Fibroblast of villous mesenchyme (primary cell): ENCODE measurements at regions not wholly inside any gene's neighbourhood (a gene's known extent, or its start where the extent isn't known, plus 50 kb on each side); places are given as distances from the start of the nearest gene placed in this dataset.

Experiments used
- DNase-seq: peaks from one replicate; pipeline ENCODE4 v3.0.0-alpha.2; 2010; ENCODE audit warnings: low read depth
- H3K4me3 ChIP-seq: 2 replicates; pipeline ENCODE4 v1.5.1; 2011; ENCODE audit warnings: low read depth, mild to moderate bottlenecking, low read length
- TF ChIP-seq, protein P1 (sequence below): IDR thresholded peaks from 2 replicates; pipeline ENCODE4 v1.5.1; 2012; ENCODE audit warnings: low read depth, mild to moderate bottlenecking, low read length; ENCODE audit not compliant: insufficient read depth

DNA sequence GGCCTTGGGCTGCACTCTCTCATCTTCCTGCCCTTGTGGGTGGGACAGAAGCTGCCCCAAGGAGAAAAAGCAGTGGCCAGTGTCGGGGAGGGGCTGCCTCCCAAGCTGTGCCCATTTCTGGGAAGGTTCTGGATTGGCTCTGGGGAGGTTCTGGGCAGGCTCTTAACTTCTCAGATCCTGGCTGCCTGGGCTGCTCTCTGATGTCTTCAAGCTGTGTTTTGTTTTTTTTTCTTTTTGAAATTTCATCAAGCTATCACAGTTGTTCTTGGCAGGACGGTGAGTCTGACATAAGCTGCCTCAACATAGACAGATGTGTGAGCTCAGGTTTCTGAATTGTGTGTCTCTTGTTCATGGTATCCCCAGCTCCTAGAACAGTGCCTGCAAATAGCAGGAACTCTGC, 1032.0 kb downstream of the BRD1 start:
- TF ChIP-seq, protein P1, sequence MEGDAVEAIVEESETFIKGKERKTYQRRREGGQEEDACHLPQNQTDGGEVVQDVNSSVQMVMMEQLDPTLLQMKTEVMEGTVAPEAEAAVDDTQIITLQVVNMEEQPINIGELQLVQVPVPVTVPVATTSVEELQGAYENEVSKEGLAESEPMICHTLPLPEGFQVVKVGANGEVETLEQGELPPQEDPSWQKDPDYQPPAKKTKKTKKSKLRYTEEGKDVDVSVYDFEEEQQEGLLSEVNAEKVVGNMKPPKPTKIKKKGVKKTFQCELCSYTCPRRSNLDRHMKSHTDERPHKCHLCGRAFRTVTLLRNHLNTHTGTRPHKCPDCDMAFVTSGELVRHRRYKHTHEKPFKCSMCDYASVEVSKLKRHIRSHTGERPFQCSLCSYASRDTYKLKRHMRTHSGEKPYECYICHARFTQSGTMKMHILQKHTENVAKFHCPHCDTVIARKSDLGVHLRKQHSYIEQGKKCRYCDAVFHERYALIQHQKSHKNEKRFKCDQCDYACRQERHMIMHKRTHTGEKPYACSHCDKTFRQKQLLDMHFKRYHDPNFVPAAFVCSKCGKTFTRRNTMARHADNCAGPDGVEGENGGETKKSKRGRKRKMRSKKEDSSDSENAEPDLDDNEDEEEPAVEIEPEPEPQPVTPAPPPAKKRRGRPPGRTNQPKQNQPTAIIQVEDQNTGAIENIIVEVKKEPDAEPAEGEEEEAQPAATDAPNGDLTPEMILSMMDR, result no peak
- no peak overlapping the region for H3K4me3 ChIP-seq
- no peak for DNase-seq

DNA sequence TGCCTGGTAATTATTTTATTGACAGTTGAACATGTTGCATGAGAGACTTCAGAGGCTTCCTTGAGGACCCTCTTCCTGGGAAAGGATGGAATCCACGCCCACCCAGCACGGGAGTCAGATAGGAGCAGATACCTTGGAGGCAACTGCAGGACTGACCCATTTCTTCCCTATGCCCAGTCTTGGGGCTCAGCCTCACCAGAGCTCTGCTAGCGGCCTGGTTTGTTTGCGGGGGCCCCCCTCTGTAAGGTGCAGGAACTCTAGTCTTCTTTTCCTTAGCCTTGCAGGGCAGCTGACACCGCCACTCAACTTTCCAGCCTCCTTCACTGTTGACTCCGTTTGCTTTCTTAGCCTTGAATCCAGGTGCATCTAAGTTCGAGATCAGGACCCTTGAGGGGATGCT, 1032.8 kb downstream of the BRD1 start:
- DNase-seq, result no peak
- TF ChIP-seq, protein P1, result no peak

DNA sequence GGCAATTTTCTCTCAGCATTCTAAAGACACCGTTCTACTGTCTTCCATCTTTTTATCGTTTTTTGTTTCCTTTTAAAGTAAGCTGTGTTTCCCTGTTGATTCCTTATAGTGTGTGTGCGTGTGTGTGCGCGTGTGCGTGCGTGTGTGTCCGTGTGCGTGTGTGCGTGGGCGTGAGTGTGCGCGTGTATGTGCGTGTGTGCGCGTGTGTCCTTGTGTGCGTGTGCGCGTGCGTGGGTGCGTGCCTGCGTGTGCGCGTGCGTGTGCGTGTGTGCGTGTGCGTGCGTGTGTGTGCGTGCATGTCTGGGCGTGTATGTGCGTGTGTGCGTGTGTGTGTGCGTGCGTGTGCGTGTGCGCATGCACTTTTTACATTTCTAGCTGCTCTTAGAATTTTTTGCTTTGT, 1033.7 kb downstream of the BRD1 start:
- DNase-seq, result no peak
- no peak overlapping the region for H3K4me3 ChIP-seq
- TF ChIP-seq, protein P1, result no peak

More for the DNA sequence above, 1032.8 kb downstream of the BRD1 start:
- no peak overlapping the region for H3K4me3 ChIP-seq

DNA sequence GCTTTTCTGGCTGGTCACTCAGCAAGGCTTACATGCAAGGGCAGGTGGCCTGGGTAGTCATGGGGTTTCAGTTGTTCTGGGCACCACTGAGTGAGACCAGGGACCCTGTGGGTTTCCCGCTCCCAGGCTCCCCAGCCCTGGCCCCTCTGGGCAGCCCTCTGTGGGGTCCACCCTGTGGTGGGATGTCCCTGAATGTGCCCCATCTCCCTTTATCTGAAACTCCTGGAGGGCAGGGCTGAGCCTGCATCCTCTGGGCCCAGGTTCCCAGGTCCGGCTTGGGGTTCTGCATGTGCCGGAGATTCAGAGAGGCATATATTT, 1041.0 kb downstream of the BRD1 start:
- no peak for DNase-seq
- TF ChIP-seq, protein P1, result no peak
- H3K4me3 ChIP-seq, result no peak overlapping the region

DNA sequence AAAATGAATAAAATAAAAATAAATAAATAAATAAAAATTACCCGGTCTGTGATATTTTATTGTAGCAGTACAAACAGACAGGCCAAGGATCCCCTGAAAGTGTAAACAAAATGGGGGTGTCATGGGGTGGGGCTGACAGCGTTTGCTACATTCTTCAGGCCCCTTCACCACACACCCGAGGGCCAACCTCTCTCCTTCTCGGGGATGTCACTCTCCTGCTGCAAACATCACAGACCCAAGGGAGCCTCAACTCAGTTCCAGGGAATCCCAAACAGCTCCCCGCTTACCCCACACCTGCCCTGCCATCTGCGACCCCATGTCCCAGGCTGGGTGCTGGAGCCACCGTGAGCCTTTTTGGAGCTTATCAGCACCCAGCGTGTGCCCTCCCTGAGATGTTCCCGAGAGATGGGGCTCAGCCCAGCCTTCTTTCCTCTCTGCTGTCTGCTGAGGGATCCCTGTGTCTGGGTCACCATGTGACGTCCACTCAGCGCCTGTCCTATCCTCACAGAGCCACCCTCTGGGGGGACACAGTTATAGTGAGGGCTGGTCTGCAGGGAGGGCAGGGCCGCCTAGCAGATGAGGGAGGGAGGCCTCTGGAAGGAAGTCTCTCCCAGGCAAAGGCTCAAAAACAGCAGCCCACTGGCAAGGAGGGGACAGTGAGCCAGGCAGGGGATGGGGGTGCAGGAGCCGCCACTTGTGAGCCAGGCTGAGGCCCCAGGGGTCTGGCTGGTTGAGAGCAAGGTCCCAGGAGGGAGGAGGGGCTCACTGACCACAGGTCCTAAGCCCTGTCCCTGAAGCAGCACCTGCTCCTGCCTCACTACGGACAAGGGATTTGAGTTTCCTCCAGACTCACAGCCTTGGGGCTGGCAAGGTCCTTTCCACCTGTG, 1041.6 kb downstream of the BRD1 start:
- TF ChIP-seq, protein P1, result no peak
- DNase-seq, result no peak

DNA sequence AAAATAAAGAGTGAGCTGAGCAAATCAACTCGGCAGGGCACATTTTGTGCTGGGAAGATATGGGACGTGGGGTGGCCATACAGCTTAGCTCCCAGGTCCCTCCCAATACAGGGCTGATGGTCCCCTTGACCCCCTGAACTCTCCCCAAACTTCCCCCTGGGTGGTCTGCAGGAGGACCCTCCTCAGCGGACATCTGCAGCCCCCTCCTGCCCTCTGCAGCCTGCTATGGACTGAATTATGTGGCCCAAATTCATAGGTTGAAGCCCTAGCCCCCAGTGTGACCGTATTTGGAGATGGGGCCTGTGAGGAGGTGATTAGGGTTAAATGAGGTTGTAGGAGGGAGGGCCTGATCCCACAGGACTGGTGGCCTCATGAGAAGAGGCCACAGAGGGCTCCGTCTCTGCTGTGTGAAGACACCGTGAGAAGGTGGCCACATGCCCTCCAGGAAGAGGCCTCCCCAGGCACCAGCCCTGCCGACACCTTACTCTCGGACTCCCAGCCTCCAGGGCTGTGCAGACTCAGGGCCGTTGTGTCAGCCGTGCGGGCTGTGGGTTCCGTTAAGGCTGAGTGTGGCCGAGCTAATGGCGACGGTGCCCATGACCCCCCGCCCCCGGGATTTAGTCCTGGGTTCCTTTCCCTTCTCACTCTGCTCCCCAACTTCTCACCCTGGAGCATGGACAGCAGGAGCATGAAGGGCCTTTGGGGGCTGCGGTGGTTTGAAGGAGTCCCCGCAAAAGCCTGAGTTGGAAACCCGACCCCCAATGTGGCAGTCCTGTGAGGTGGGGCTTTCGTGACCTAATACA, 1042.8 kb downstream of the BRD1 start:
- DNase-seq, result no peak
- H3K4me3 ChIP-seq, result no peak overlapping the region
- TF ChIP-seq, protein P1, result no peak

More for the DNA sequence above, 1041.6 kb downstream of the BRD1 start:
- H3K4me3 ChIP-seq, result no peak overlapping the region
